Esophagus (tissue), 2 donors: ENCODE measurements at regions not wholly inside any gene's neighbourhood (a gene's known extent, or its start where the extent isn't known, plus 50 kb on each side); places are given as distances from the start of the nearest gene placed in this dataset.
A peak's percentile ranks its signal among the peaks of the same experiment; 100 is the strongest.

Experiments used
- H3K27ac ChIP-seq, 2 donors: one replicate each; pipeline ENCODE4 v1.5.1; 2013; ENCODE audit warnings: low read depth in 2 of 2, mild to moderate bottlenecking in 2 of 2, inconsistent platforms in 1 of 2, low read length in 1 of 2, moderate library complexity in 1 of 2
- H3K27me3 ChIP-seq, 2 donors: one replicate each; pipeline ENCODE4 v1.6.1; 2013; ENCODE audit warnings: low read length in 2 of 2, control low read depth in 1 of 2, mild to moderate bottlenecking in 1 of 2; ENCODE audit not compliant: insufficient read depth in 2 of 2, control insufficient read depth in 1 of 2
- H3K36me3 ChIP-seq, 2 donors: one replicate each; pipeline ENCODE4 v1.6.1; 2013; ENCODE audit warnings: low read length in 1 of 2; ENCODE audit not compliant: control insufficient read depth in 2 of 2, insufficient read depth in 2 of 2
- H3K4me1 ChIP-seq, 2 donors: one replicate each; pipeline ENCODE4 v1.6.1; 2013; ENCODE audit warnings: low read length in 1 of 2; ENCODE audit not compliant: control insufficient read depth in 2 of 2, insufficient read depth in 2 of 2
- H3K4me3 ChIP-seq, 2 donors: one replicate each; pipeline ENCODE4 v1.5.1; 2013; ENCODE audit warnings: low read length in 2 of 2, mild to moderate bottlenecking in 2 of 2, low read depth in 1 of 2, moderate library complexity in 1 of 2
- H3K9me3 ChIP-seq, 2 donors: one replicate each; pipeline ENCODE4 v1.6.1; 2013; ENCODE audit warnings: mild to moderate bottlenecking in 2 of 2, low read depth in 1 of 2, low read length in 1 of 2, moderate library complexity in 1 of 2; ENCODE audit not compliant: control insufficient read depth in 2 of 2, insufficient read depth in 1 of 2
- WGBS, 2 donors: extraction: QIAGEN DNeasy Blood & Tissue Kit; methylation state at CpG; one replicate each; pipeline ENCODE4 v1.1.7; 2013; 5-methylcytosine and 5-hydroxymethylcytosine counted together
- donor health status: healthy with polysubstance abuse.
- donor health status: Bipolar disorder and iron deficiency.

DNA sequence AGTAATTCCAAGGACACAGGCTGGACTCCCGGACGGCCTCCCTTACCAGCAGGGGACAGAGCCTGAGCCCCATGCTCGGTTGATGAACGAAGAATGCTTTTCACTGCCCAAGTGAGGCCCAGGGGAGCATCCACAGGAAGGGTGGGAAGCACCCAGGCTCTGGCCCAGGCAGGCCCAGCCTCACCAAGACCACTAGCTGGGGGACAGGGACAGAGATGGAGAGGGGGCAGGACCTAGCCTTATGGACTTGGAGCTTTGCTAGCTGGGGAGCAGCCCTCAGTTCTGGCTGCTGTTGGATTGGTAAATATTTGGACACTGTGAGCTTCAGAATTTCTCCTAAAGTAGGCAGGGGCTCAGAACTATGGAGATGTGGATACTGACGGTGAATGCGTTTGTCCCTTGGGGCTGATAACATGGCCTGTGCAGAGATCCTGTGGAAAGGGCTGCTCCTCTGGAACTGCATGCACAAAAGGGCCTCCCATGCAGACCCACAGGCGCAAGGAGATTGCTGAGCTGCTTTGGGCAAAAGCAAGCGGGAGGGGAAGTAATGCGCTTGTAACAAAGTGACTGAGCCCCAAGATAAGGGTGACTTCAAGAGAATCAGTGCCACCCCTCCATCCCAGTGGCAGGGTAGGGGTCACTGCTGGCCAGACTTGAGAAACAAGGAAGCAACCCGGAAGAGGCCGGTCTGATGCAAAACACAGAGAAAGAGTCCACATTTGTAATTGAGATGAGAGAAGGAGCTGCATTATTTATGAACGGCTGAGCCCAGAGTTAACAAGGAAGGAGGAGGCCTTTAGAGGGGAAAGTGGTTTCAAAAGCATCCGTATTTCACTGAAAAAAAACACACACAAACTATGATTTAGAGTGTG lies 70.1 kb upstream of the MEF2A start:
- H3K9me3 ChIP-seq, result no peaks in the 10 kb centered on the region
- H3K27ac ChIP-seq, result no peak overlapping the region
- no peaks in the 10 kb centered on the region for H3K4me1 ChIP-seq
- 65 to 71% methylated on average over 13 of the region's 13 CpGs for WGBS, 2 donors
- H3K36me3 ChIP-seq, result no peaks in the 10 kb centered on the region
- H3K4me3 ChIP-seq, result no peak overlapping the region
- no peaks in the 10 kb centered on the region for H3K27me3 ChIP-seq

DNA sequence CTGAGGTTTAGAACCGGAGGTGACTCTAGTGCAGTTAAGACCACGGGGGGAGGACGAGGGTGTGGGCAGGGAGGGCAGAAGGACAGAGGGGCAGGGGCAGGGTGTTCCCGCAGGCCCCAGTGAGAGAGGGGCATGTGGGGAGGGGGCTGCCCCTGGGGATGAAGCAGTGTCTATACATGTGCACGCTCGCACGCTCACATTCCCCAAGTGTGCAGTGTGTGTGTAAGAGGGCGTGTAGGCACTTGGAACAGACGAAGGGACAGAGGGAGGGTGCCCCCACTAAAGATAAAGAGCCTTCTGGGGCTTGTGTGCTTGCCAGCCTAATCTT lies 69.5 kb upstream of the MEF2A start:
- H3K27me3 ChIP-seq, result no peaks in the 10 kb centered on the region
- no peak overlapping the region for H3K4me3 ChIP-seq
- no peaks in the 10 kb centered on the region for H3K36me3 ChIP-seq
- 69% methylated on average over 9 of the region's 9 CpGs for WGBS, 2 donors
- H3K4me1 ChIP-seq, result no peaks in the 10 kb centered on the region
- no peaks in the 10 kb centered on the region for H3K9me3 ChIP-seq
- no peak overlapping the region for H3K27ac ChIP-seq

DNA sequence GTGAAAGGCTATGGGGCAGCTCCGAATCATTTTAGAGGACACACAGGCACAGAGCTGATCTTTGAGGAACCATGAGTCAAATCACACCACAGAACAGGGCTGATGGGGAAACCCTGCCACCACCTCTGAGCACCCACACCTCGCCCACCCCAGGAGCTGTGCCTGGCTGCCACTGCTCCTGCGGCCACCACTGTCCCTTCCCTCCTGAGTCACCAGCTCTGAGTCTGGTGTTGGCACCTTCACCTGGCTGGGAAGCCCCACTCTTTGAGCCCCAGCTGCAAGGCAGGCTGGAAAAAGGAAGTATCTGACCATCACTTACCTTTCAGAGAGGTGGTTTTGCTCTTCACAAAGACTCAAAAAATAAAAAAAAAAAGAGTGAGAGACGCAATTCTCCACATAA lies 63.6 kb upstream of the MEF2A start:
- Histone ChIP-seq H3K4me1 (peaks cover 2% of the 10 kb centered on the region in 2 donors), H3K27ac (no peak overlapping the region), H3K9me3 (no peaks in the 10 kb centered on the region), H3K4me3 (no peak overlapping the region), H3K27me3 (no peaks in the 10 kb centered on the region), H3K36me3 (no peaks in the 10 kb centered on the region)
- 79 to 88% methylated on average over 4 of the region's 4 CpGs for WGBS, 2 donors

DNA sequence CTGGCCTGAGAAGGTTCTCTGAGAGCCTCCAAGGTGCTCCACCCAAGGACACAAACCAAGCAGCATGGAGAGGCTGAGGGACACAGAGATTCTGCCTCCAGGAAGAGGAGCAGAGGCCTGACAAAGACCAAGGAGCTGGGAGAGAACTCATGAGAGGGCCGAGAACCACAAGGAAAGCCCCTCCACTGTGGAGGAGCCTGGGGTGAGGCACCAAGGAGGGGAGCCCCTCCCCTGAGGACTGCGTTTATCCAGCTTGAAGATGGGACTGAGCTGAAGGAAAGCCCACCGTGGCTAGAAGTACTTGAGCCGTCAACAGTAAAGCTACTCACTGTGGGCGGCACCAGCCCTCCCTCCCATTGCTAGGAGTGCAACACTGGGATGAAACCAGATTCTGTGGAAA lies 63.1 kb upstream of the MEF2A start:
- Histone ChIP-seq H3K4me1 (peaks cover 2 to 5% of the 10 kb centered on the region in 2 donors), H3K36me3 (no peaks in the 10 kb centered on the region), H3K27ac (no peak overlapping the region), H3K9me3 (no peaks in the 10 kb centered on the region), H3K27me3 (no peaks in the 10 kb centered on the region), H3K4me3 (no peak overlapping the region)
- WGBS, 2 donors, result 91 to 92% methylated on average over 5 of the region's 5 CpGs

DNA sequence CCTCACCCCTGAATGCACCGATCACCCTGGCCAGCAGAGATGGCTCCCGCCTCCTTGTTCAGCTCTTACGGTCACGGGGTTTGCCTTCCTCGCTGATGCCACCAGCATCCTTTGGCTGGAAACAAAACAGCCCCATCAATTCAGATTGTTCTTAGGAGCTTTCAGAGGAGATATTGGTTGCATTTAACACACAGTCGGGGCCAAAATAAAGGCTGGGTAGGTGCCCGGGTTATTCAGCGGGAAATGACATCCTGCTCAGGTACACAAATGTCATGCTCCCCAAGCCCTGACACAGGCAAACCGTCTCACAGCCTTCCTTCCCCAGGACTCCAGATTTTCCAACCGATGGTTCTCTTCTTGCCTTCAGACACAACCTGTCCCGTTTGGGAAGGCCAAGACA lies 62.4 kb upstream of the MEF2A start:
- Histone ChIP-seq H3K36me3 (no peaks in the 10 kb centered on the region), H3K27ac (no peak overlapping the region), H3K27me3 (no peaks in the 10 kb centered on the region), H3K4me1 (peaks cover 2 to 7% of the 10 kb centered on the region in 2 donors), H3K4me3 (no peak overlapping the region), H3K9me3 (no peaks in the 10 kb centered on the region)
- 84 to 88% methylated on average over 11 of the region's 11 CpGs for WGBS, 2 donors

DNA sequence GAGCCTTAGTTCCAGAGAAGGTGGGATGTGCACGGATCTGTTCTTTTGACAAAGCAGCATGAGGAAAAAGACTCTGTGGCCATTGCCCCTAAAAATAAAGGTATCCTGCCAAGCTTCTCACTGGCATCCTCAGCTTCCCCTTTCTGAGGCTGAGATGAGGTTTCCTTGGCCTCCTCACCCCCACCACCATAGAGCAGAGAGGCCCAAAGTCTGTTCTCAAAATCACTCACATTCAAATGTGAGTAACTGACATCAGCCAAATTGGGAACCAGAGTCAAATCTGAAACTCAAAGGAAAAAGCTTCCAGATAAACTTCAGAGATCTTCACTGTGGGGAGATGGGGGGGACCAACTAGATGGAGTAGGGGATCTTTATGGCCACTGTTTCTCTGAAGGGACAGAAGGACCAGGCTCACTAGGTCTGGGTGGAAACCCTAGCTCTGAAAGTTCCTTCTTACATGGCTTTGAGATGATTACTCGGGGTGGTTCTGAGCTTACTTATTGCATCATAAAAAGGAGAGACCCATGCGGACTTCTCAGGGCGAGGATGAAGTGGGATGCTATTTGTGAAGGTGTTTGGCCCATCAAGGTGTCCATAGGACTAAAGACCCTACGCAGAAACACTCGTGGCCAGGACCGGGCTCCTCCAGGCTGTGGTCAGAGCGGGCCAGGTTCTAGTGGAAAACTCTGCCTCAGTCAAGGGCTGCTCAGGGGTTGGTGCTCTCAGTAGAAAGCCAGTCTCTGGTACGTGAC lies 61.5 kb upstream of the MEF2A start:
- H3K4me1 ChIP-seq, result peaks cover 2 to 7% of the 10 kb centered on the region in 2 donors
- no peaks in the 10 kb centered on the region for H3K9me3 ChIP-seq
- H3K27ac ChIP-seq, result peak overlapping the region in 1 of 2 donors; percentile 10
- H3K36me3 ChIP-seq, result no peaks in the 10 kb centered on the region
- no peaks in the 10 kb centered on the region for H3K27me3 ChIP-seq
- WGBS, 2 donors, result 81 to 85% methylated on average over 9 of the region's 9 CpGs
- H3K4me3 ChIP-seq, result no peak overlapping the region

DNA sequence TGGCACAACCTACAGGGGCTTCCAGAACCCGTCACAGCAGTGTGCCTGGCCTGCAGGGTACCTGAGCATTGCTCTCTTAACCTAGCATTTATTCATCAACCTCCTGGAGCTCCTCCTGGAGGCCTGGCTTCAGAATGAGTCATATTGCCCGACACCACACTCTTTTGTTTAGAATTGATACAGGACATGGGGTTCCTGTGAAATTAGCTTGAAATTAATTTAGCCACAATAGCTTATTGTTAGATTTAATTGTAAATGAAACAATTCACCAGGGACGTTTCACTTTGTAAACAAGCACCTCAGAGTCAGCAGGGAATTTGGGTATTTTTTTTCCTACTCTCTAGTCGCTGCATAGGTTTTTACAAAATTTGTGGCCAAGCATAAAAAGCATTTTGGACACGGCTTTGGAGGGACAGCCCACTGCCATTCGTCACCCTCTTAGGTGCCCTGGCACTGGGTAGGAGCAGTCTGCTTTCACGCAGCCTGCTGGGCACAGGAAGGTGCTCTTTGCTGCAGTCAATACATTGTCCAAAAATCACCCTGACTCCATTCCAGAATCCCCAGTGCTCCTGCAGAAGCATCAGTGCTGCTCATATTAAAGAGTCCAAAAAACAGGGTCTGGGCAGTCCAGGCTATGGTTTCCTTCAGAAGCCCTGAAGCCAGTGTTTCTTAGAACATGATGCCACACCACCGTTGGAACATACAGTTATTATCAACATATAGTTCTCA lies 60.8 kb upstream of the MEF2A start:
- peak overlapping the region in 1 of 2 donors; percentile 10 for H3K27ac ChIP-seq
- no peaks in the 10 kb centered on the region for H3K27me3 ChIP-seq
- peaks cover 2 to 7% of the 10 kb centered on the region in 2 donors for H3K4me1 ChIP-seq
- H3K9me3 ChIP-seq, result no peaks in the 10 kb centered on the region
- 52 to 59% methylated on average over 8 of the region's 8 CpGs for WGBS, 2 donors
- H3K4me3 ChIP-seq, result no peak overlapping the region
- H3K36me3 ChIP-seq, result no peaks in the 10 kb centered on the region

DNA sequence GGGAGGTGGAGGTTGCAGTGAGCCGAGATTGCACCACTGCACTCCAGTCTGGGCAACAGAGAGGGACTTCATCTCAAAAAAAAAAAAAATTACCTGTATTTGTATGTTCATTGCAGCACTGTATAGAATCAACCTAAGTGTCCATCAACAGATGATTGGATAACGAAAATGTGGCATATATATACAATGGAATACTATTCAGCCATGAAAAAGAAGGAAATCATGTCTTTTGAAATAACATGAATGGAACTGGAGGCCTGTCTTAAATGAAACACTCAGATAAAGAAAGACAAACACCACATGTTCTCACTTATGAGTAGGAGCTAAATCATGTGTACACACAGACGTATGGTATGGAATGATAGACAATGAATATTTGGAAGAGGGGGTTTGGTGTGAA lies 59.4 kb upstream of the MEF2A start:
- Histone ChIP-seq H3K4me1 (peaks cover 2 to 7% of the 10 kb centered on the region in 2 donors), H3K4me3 (no peak overlapping the region), H3K36me3 (no peaks in the 10 kb centered on the region), H3K27me3 (no peaks in the 10 kb centered on the region), H3K27ac (no peak overlapping the region), H3K9me3 (no peaks in the 10 kb centered on the region)
- 94% methylated on average over 3 of the region's 3 CpGs for WGBS, 2 donors

DNA sequence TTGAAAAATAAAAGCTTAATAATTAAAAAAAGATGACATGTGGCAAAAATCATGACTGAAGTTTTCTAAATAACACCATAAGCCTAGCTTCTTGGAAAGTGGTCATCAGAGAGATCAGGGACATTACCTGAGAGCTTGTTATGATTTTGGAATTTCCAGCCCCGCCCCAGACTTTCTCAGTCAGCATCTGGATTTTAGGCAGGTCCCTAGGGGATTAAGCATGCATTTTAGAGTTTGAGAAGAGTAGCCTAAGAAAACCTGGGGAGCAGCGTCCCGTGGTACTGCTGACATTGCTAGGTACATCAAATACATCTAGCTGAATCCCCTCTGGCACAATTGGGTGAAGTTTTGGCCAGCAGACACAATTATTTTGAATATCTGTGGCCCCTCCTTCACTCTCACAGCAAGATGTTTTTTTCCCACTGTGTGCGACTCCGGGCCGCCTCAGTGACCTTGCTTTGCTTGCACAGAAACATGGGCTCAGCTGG lies 58.7 kb upstream of the MEF2A start:
- H3K9me3 ChIP-seq, result no peaks in the 10 kb centered on the region
- H3K27ac ChIP-seq, result peak overlapping the region; percentile 64 to 67
- WGBS, 2 donors, result 47 to 50% methylated on average over 6 of the region's 6 CpGs
- H3K4me3 ChIP-seq, result no peak overlapping the region
- no peaks in the 10 kb centered on the region for H3K36me3 ChIP-seq
- no peaks in the 10 kb centered on the region for H3K27me3 ChIP-seq
- peaks cover 2 to 7% of the 10 kb centered on the region in 2 donors for H3K4me1 ChIP-seq
